Parathyroid adenoma (tissue), 2 donors: ENCODE measurements at regions not wholly inside any gene's neighbourhood (a gene's known extent, or its start where the extent isn't known, plus 50 kb on each side); places are given as distances from the start of the nearest gene placed in this dataset.

Experiments used
- H2AFZ ChIP-seq: fragments of 300-600 bp; sonication (generic); one replicate; pipeline ENCODE4 v1.7.0; 2017; ENCODE audit warnings: antibody characterized with exemption, mild to moderate bottlenecking
- H3K27ac ChIP-seq: fragments of 300-600 bp; sonication (generic); one replicate; pipeline ENCODE4 v1.7.0; 2017
- H3K27me3 ChIP-seq: fragments of 300-600 bp; sonication (generic); one replicate; pipeline ENCODE4 v1.7.0; 2017; ENCODE audit warnings: low read length; ENCODE audit not compliant: control insufficient read depth, insufficient read depth
- H3K36me3 ChIP-seq: fragments of 300-600 bp; sonication (generic); one replicate; pipeline ENCODE4 v1.7.0; 2017; ENCODE audit warnings: low read length; ENCODE audit not compliant: control insufficient read depth, insufficient read depth
- H3K4me1 ChIP-seq: fragments of 300-600 bp; sonication (generic); one replicate; pipeline ENCODE4 v1.7.0; 2017; ENCODE audit warnings: control low read depth
- H3K4me2 ChIP-seq: fragments of 300-600 bp; sonication (generic); one replicate; pipeline ENCODE4 v1.7.0; 2017; ENCODE audit warnings: low read length
- H3K4me3 ChIP-seq: fragments of 300-600 bp; sonication (generic); one replicate; pipeline ENCODE4 v1.7.0; 2017; ENCODE audit warnings: low read depth, low read length
- H3K79me2 ChIP-seq: fragments of 300-600 bp; sonication (generic); one replicate; pipeline ENCODE4 v1.7.0; 2017; ENCODE audit warnings: control low read depth
- H3K9ac ChIP-seq: fragments of 300-600 bp; sonication (generic); one replicate; pipeline ENCODE4 v1.7.0; 2017; ENCODE audit warnings: mild to moderate bottlenecking
- H3K9me3 ChIP-seq: fragments of 300-600 bp; sonication (generic); one replicate; pipeline ENCODE4 v1.7.0; 2017; ENCODE audit warnings: low read length; ENCODE audit not compliant: control insufficient read depth
- TF ChIP-seq, protein P1 (sequence below): fragments of 300-600 bp; sonication (generic); IDR thresholded peaks from one replicate; pipeline ENCODE4 v1.7.0; 2017; ENCODE audit warnings: antibody characterized with exemption, mild to moderate bottlenecking
- donor health status: primary hyperparathyroidism.

DNA sequence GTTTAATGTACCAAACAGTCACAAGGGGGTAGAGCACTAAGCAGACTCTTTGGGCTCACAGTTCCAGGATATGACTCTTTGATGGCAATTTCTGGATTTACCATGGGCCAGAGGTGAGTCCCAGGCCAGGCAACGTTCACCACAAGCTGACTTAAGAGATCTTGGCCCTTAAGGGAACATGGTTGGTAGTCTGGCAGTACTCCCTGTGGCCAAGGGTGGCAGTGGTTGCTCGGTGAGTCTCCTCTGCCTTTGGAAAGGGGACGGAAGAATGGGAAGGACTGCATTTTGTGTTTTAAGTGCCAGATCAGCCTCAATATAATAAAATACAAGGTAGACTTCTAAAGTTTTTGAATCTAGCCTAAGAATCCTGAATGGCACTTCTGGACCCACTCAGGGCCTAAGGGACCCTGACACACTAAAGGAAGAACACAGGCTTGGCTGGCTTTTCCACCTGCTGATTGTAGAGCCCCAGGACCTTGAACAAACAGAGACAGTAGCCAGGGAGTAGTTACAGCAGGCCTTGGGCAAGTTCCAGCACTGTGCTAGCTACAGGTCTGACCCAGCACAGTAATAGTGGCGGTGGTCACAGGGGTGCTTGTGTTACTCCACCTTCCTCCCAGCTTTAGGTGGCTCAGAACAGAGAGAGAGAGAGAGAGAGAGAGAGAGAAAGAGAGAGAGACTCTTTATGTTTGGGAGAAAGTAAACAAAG lies 730.7 kb upstream of the ALCAM start:
- Histone ChIP-seq H3K36me3 (no peaks in the 10 kb centered on the region), H3K4me2 (no peak overlapping the region), H3K9me3 (peaks cover 2% of the 10 kb centered on the region), H3K79me2 (no peaks in the 10 kb centered on the region), H3K4me1 (peaks cover 38% of the 10 kb centered on the region), H2AFZ (peak overlapping the region; percentile 68), H3K27ac (peak overlapping the region; percentile 44), H3K4me3 (no peak overlapping the region), H3K9ac (no peak overlapping the region), H3K27me3 (no peaks in the 10 kb centered on the region)
- TF ChIP-seq, protein P1, sequence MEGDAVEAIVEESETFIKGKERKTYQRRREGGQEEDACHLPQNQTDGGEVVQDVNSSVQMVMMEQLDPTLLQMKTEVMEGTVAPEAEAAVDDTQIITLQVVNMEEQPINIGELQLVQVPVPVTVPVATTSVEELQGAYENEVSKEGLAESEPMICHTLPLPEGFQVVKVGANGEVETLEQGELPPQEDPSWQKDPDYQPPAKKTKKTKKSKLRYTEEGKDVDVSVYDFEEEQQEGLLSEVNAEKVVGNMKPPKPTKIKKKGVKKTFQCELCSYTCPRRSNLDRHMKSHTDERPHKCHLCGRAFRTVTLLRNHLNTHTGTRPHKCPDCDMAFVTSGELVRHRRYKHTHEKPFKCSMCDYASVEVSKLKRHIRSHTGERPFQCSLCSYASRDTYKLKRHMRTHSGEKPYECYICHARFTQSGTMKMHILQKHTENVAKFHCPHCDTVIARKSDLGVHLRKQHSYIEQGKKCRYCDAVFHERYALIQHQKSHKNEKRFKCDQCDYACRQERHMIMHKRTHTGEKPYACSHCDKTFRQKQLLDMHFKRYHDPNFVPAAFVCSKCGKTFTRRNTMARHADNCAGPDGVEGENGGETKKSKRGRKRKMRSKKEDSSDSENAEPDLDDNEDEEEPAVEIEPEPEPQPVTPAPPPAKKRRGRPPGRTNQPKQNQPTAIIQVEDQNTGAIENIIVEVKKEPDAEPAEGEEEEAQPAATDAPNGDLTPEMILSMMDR: no peak

DNA sequence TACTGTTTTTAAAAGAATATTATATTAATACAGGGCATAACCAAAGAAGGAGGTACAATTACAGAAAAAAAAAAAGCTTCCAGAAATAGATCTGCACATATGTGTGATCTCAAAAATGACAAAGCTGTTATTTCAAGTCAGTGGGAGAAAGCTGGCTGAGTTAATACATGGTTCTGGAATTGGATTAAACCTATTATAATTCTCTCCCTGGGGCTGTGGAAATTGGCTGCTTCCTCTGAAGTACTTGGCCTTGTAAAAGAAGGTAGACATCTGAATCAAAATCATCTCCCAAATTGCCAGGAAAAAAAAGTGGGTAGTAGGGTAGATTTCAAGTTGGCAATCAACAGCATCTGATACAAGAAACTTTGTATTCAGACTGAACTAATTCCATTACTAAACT lies 723.9 kb upstream of the ALCAM start:
- H3K27me3 ChIP-seq: no peaks in the 10 kb centered on the region
- H3K4me2 ChIP-seq: no peak overlapping the region
- H3K9me3 ChIP-seq: peaks cover 2% of the 10 kb centered on the region
- no peak overlapping the region for H3K27ac ChIP-seq
- H3K4me3 ChIP-seq: no peak overlapping the region
- no peaks in the 10 kb centered on the region for H3K79me2 ChIP-seq
- H3K9ac ChIP-seq: no peak overlapping the region
- peak overlapping the region; percentile 55 for H2AFZ ChIP-seq
- H3K36me3 ChIP-seq: no peaks in the 10 kb centered on the region
- TF ChIP-seq, protein P1: no peak
- H3K4me1 ChIP-seq: peaks cover 30% of the 10 kb centered on the region

DNA sequence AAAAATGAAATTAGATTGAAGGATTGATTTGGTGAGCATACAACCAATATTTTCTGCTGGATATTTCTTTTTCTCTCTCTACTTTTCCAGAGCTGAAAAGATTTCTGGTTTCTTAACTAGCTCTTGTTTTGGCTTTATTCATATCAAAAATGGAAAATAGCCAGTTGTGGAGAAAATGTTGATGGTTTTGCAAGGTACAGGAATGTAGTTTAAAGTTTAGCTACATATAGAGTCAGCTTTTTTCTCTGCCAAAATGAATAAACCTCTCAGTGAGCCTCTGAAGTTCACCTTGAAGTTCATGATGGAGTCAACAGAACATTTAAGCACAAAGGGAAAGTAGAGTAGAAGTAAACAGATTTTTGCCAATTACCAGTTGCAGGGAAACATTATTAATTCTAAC lies 720.5 kb upstream of the ALCAM start:
- H3K9me3 ChIP-seq: no peaks in the 10 kb centered on the region
- H3K27me3 ChIP-seq: no peaks in the 10 kb centered on the region
- H3K9ac ChIP-seq: no peak overlapping the region
- H3K27ac ChIP-seq: peak overlapping the region; percentile 65
- TF ChIP-seq, protein P1: no peak
- H3K79me2 ChIP-seq: no peaks in the 10 kb centered on the region
- H3K4me1 ChIP-seq: peaks cover 30% of the 10 kb centered on the region
- H2AFZ ChIP-seq: peak overlapping the region; percentile 26
- no peaks in the 10 kb centered on the region for H3K36me3 ChIP-seq
- H3K4me3 ChIP-seq: no peak overlapping the region
- peak overlapping the region; percentile 29 for H3K4me2 ChIP-seq

DNA sequence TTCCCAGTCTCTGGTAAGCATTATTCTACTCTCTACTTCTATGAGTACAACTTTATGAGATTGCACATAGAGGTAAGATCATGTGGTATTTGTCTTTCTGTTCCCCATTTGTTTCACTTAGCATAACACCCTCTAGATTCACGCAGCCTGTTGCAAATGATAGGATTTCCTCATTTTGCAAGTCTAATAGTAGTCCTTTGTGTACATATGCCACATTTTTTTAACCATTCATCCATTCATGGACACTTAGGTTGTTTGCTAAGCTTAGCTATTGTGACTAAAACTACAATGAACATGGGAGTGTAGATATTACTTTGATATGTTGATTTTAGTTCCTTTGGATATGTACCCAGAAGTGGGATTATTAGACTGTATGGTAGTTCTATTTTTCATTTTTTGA lies 717.9 kb upstream of the ALCAM start:
- H3K4me1 ChIP-seq: peaks cover 23% of the 10 kb centered on the region
- H3K9ac ChIP-seq: no peak overlapping the region
- H3K27me3 ChIP-seq: no peaks in the 10 kb centered on the region
- H3K79me2 ChIP-seq: no peaks in the 10 kb centered on the region
- H3K9me3 ChIP-seq: no peaks in the 10 kb centered on the region
- no peak overlapping the region for H3K4me2 ChIP-seq
- no peak overlapping the region for H3K27ac ChIP-seq
- H2AFZ ChIP-seq: no peak overlapping the region
- no peak overlapping the region for H3K4me3 ChIP-seq
- TF ChIP-seq, protein P1: no peak
- no peaks in the 10 kb centered on the region for H3K36me3 ChIP-seq

DNA sequence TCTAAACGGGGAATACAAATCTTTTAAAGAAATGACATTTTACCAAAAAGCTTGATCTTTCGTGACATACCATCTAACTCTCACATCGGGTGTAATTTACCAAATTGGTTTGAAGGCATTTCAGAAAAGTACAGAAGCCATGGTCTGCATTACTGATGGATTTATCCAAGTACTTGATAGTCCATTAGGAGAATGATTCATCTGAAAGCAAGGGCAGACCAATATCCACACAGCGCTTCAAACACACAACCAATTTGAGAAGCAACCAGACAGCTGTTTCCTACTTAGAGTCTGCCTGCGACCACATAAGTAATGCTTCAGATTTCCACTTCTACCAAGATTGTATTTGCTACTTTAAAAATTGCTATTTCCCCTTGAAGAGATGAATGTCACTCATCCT lies 697.6 kb upstream of the ALCAM start:
- Histone ChIP-seq H3K4me3 (no peak overlapping the region), H3K27ac (no peak overlapping the region), H3K36me3 (no peaks in the 10 kb centered on the region), H3K27me3 (no peaks in the 10 kb centered on the region), H3K9ac (no peak overlapping the region), H3K79me2 (no peaks in the 10 kb centered on the region), H3K9me3 (no peaks in the 10 kb centered on the region), H3K4me2 (no peak overlapping the region), H2AFZ (no peak overlapping the region), H3K4me1 (no peaks in the 10 kb centered on the region)
- TF ChIP-seq, protein P1: no peak
